H9 (cell line): ENCODE measurements at regions not wholly inside any gene's neighbourhood (a gene's known extent, or its start where the extent isn't known, plus 50 kb on each side); places are given as distances from the start of the nearest gene placed in this dataset.

Source experiments
- DNase-seq: peaks from one replicate; pipeline ENCODE4 v3.0.0-alpha.2; 2017
- H2AFZ ChIP-seq: one replicate; pipeline ENCODE4 v1.6.1; 2013; ENCODE audit warnings: mild to moderate bottlenecking, low read length, control low read depth, moderate library complexity
- H2AK5ac ChIP-seq: 2 replicates; pipeline ENCODE4 v1.6.1; 2013; ENCODE audit warnings: low read length, control low read depth, mixed read lengths; ENCODE audit not compliant: insufficient read length
- H2BK120ac ChIP-seq: one replicate; pipeline ENCODE4 v1.6.1; 2013; ENCODE audit warnings: low read depth, mild to moderate bottlenecking, low read length, control low read depth, inconsistent platforms; ENCODE audit not compliant: poor library complexity, severe bottlenecking
- H2BK12ac ChIP-seq: 2 replicates; pipeline ENCODE4 v1.6.1; 2013; ENCODE audit warnings: low read length, control low read depth, mixed read lengths, low read depth; ENCODE audit not compliant: insufficient read length
- H2BK15ac ChIP-seq: 2 replicates; pipeline ENCODE4 v1.6.1; 2013; ENCODE audit warnings: low read depth, low read length, control low read depth
- H2BK20ac ChIP-seq: one replicate; pipeline ENCODE4 v1.6.1; 2013; ENCODE audit warnings: low read depth, mild to moderate bottlenecking, low read length, control low read depth, inconsistent platforms; ENCODE audit not compliant: poor library complexity, severe bottlenecking
- H2BK5ac ChIP-seq: 2 replicates; pipeline ENCODE4 v1.6.1; 2013; ENCODE audit warnings: low read length, control low read depth, mixed read lengths; ENCODE audit not compliant: insufficient read length
- H3K14ac ChIP-seq: 2 replicates; pipeline ENCODE4 v1.6.1; 2013; ENCODE audit warnings: low read length, control low read depth; ENCODE audit not compliant: insufficient read depth
- H3K18ac ChIP-seq: 2 replicates; pipeline ENCODE4 v1.6.1; 2013; ENCODE audit warnings: low read depth, mild to moderate bottlenecking, mixed read lengths, low read length, control low read depth; ENCODE audit not compliant: insufficient read length
- H3K23ac ChIP-seq: 2 replicates; pipeline ENCODE4 v1.6.1; 2013; ENCODE audit warnings: low read length, control low read depth, mixed read lengths, low read depth; ENCODE audit not compliant: insufficient read length
- H3K23me2 ChIP-seq: 2 replicates; pipeline ENCODE4 v1.6.1; 2013; ENCODE audit warnings: low read depth, mild to moderate bottlenecking, mixed read lengths, low read length, control low read depth; ENCODE audit not compliant: insufficient read length, poor library complexity, severe bottlenecking
- H3K27ac ChIP-seq: 2 replicates; pipeline ENCODE4 v1.5.1; 2013; ENCODE audit warnings: low read length, control low read depth, mixed read lengths, low read depth; ENCODE audit not compliant: insufficient read length
- H3K27me3 ChIP-seq: 2 replicates; pipeline ENCODE4 v1.6.1; 2013; ENCODE audit warnings: low read length, control low read depth, inconsistent platforms; ENCODE audit not compliant: insufficient read depth
- H3K4ac ChIP-seq: 2 replicates; pipeline ENCODE4 v1.6.1; 2013; ENCODE audit warnings: low read depth, mild to moderate bottlenecking, control low read depth, inconsistent platforms, low read length, moderate library complexity
- H3K4me1 ChIP-seq: 2 replicates; pipeline ENCODE4 v1.6.1; 2013; ENCODE audit warnings: low read length, control low read depth, inconsistent platforms; ENCODE audit not compliant: insufficient read depth
- H3K4me2 ChIP-seq: 2 replicates; pipeline ENCODE4 v1.6.1; 2013; ENCODE audit warnings: low read length, control low read depth, mixed read lengths; ENCODE audit not compliant: insufficient read length, insufficient read depth
- H3K56ac ChIP-seq: 2 replicates; pipeline ENCODE4 v1.6.1; 2013; ENCODE audit warnings: low read depth, mild to moderate bottlenecking, mixed read lengths, low read length, control low read depth; ENCODE audit not compliant: insufficient read length
- H3K79me1 ChIP-seq: 2 replicates; pipeline ENCODE4 v1.6.1; 2013; ENCODE audit warnings: low read depth, mild to moderate bottlenecking, moderate library complexity, low read length, control low read depth, inconsistent platforms; ENCODE audit not compliant: insufficient read depth, poor library complexity, severe bottlenecking
- H3K79me2 ChIP-seq: 2 replicates; pipeline ENCODE4 v1.6.1; 2013; ENCODE audit warnings: low read length, control low read depth, inconsistent platforms; ENCODE audit not compliant: insufficient read depth
- H3K9ac ChIP-seq: 2 replicates; pipeline ENCODE4 v1.6.1; 2013; ENCODE audit warnings: low read length, control low read depth, mixed read lengths; ENCODE audit not compliant: insufficient read length; ENCODE audit errors: extremely low read depth
- H3K9me3 ChIP-seq: one replicate; pipeline ENCODE4 v1.6.1; 2013; ENCODE audit warnings: low read depth, low read length, inconsistent platforms; ENCODE audit not compliant: control insufficient read depth
- H3T11ph ChIP-seq: one replicate; pipeline ENCODE4 v1.6.1; 2013; ENCODE audit warnings: mild to moderate bottlenecking, low read length, control low read depth, inconsistent platforms
- H4K20me1 ChIP-seq: one replicate; pipeline ENCODE4 v1.6.1; 2013; ENCODE audit not compliant: control insufficient read depth, insufficient read length, insufficient read depth
- H4K5ac ChIP-seq: 2 replicates; pipeline ENCODE4 v1.6.1; 2013; ENCODE audit warnings: low read depth, mild to moderate bottlenecking, mixed read lengths, low read length, control low read depth; ENCODE audit not compliant: insufficient read length
- H4K8ac ChIP-seq: replicated peaks from 2 replicates; pipeline ENCODE4 v1.6.1; 2013; ENCODE audit warnings: low read length, control low read depth, mixed read lengths, low read depth; ENCODE audit not compliant: insufficient read length
- H4K91ac ChIP-seq: 2 replicates; pipeline ENCODE4 v1.6.1; 2013; ENCODE audit warnings: low read depth, mild to moderate bottlenecking, moderate library complexity, mixed read lengths, low read length, control low read depth; ENCODE audit not compliant: insufficient read length
- H3K27ac Mint-ChIP-seq, 3 experiments: 2 replicates in 2 of 3; 3 replicates in 1 of 3; pipeline ENCODE4 v1.8.0; 2020 to 2021; ENCODE audit warnings: mixed read lengths in 3 of 3, mild to moderate bottlenecking in 1 of 3, moderate library complexity in 1 of 3
- H3K27me3 Mint-ChIP-seq: 2 replicates; pipeline ENCODE4 v1.8.0; 2021; ENCODE audit warnings: low read depth, mild to moderate bottlenecking, moderate library complexity, mixed read lengths
- H3K36me3 Mint-ChIP-seq, 3 experiments: 2 replicates in 2 of 3; 3 replicates in 1 of 3; pipeline ENCODE4 v1.8.0; 2020 to 2021; ENCODE audit warnings: low read depth in 3 of 3, mixed read lengths in 3 of 3; ENCODE audit not compliant: insufficient read depth in 1 of 3
- H3K4me1 Mint-ChIP-seq, 2 experiments: 2 replicates each; pipeline ENCODE4 v1.8.0; 2020; ENCODE audit warnings: mixed read lengths in 2 of 2
- H3K4me3 Mint-ChIP-seq, 2 experiments: 2 replicates in 1 of 2; 3 replicates in 1 of 2; pipeline ENCODE4 v1.8.0; 2020 to 2021; ENCODE audit warnings: mild to moderate bottlenecking in 2 of 2, mixed read lengths in 2 of 2, moderate library complexity in 1 of 2
- H3K9me3 Mint-ChIP-seq, 2 experiments: 2 replicates in 1 of 2; 3 replicates in 1 of 2; pipeline ENCODE4 v1.8.0; 2020; ENCODE audit warnings: mild to moderate bottlenecking in 2 of 2, mixed read lengths in 2 of 2, moderate library complexity in 1 of 2
- CTCF ChIP-seq: fragments of 200-600 bp; sonication (generic); conservative IDR thresholded peaks from 3 replicates; pipeline ENCODE4 v1.8.0; 2021; ENCODE audit warnings: antibody characterized with exemption, mild to moderate bottlenecking
- WGBS: extraction: QIAGEN DNeasy Blood & Tissue Kit; methylation state at CpG from one replicate; pipeline ENCODE4 v1.1.7; 2013; ENCODE audit warnings: missing lambda C conversion rate, low lambda C conversion rate, mixed read lengths; ENCODE audit not compliant: insufficient read length; ENCODE audit errors: extremely low coverage; 5-methylcytosine and 5-hydroxymethylcytosine counted together

DNA sequence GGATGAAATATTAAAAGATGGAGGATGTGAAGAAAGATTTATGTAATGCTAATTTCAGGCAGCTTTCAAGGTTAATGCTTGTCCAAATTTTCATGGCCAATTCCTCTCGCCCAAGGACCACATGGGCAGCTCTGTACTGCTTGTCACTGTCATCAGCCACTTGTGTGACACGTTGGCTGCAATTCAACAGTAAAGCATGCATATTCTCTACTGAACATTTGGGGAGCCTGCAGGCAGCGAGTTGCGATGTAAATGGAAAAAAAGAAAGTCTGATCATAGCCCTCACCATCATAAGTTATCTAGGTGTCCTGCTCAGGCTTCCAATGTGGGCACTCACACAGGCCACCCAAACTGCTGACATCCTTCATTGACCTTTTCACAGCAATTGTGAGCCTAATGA, 1026.8 kb upstream of the NR2F2 start:
- no peak overlapping the region for H3T11ph ChIP-seq
- H3K14ac ChIP-seq = no peak overlapping the region
- H3K23ac ChIP-seq = no peak overlapping the region
- H4K8ac ChIP-seq = no peak overlapping the region
- no peak overlapping the region for H3K27ac ChIP-seq
- WGBS = no CpG with 5 or more reads among the region's 4 CpGs
- H2BK20ac ChIP-seq = no peak overlapping the region
- no peaks in the 10 kb centered on the region for H3K9me3 ChIP-seq
- no peaks in the 10 kb centered on the region for H3K23me2 ChIP-seq
- H2BK5ac ChIP-seq = no peak overlapping the region
- no peak for TF ChIP-seq CTCF
- no peak overlapping the region for H3K56ac ChIP-seq
- H2BK120ac ChIP-seq = no peak overlapping the region
- no peaks in the 10 kb centered on the region for H3K79me2 ChIP-seq
- Mint-ChIP-seq H3K9me3 (no peaks in the 10 kb centered on the region), H3K4me3 (no peak overlapping the region), H3K4me1 (peaks cover 0 to 6% of the 10 kb centered on the region in 2 experiments; a peak in 1 of 4 replicates), H3K27me3 (no peaks in the 10 kb centered on the region), H3K27ac (no peak overlapping the region; a peak in 1 of 7 replicates), H3K36me3 (no peaks in the 10 kb centered on the region)
- no peak overlapping the region for H2BK15ac ChIP-seq
- H3K27me3 ChIP-seq = no peaks in the 10 kb centered on the region
- H4K91ac ChIP-seq = no peak overlapping the region
- no peak overlapping the region for H2AFZ ChIP-seq
- no peak overlapping the region for H2BK12ac ChIP-seq
- H3K18ac ChIP-seq = no peak overlapping the region
- DNase-seq = no peak
- no peaks in the 10 kb centered on the region for H4K20me1 ChIP-seq
- no peak overlapping the region for H3K9ac ChIP-seq
- no peaks in the 10 kb centered on the region for H3K4me1 ChIP-seq
- no peak overlapping the region for H2AK5ac ChIP-seq
- H3K4ac ChIP-seq = no peak overlapping the region
- no peaks in the 10 kb centered on the region for H3K79me1 ChIP-seq
- no peak overlapping the region for H4K5ac ChIP-seq
- no peak overlapping the region for H3K4me2 ChIP-seq
